C4-2B (cell line): ENCODE measurements at regions not wholly inside any gene's neighbourhood (a gene's known extent, or its start where the extent isn't known, plus 50 kb on each side); places are given as distances from the start of the nearest gene placed in this dataset.

Source experiments
- ZFX ChIP-seq: fragments of 450-650 bp; IDR thresholded peaks from 2 replicates; pipeline ENCODE4 v1.6.1; 2017
- TF ChIP-seq, protein P1 (sequence below): fragments of 450-650 bp; conservative IDR thresholded peaks from 2 replicates; pipeline ENCODE4 v1.5.1; 2017; ENCODE audit warnings: mild to moderate bottlenecking

DNA sequence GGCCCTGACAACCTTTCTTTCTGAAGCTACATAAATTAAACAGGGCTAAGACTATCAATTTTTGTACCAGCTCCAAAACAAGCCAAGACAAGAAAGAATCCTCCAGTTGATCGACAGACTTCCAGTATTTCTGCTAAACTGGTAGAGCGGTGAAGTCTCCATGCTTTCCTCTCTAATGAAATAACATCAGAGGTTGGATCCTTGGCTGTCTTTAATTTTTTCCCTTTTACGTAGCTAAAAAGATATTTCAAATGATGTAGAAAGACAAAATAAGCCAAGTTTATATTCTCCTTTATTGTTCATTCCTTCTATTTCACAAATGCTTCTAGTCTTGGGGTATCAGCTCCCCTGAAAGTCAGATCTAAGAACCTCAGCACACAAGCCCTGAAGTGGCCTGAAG is 434.9 kb downstream of the NFIB start:
- TF ChIP-seq, protein P1, sequence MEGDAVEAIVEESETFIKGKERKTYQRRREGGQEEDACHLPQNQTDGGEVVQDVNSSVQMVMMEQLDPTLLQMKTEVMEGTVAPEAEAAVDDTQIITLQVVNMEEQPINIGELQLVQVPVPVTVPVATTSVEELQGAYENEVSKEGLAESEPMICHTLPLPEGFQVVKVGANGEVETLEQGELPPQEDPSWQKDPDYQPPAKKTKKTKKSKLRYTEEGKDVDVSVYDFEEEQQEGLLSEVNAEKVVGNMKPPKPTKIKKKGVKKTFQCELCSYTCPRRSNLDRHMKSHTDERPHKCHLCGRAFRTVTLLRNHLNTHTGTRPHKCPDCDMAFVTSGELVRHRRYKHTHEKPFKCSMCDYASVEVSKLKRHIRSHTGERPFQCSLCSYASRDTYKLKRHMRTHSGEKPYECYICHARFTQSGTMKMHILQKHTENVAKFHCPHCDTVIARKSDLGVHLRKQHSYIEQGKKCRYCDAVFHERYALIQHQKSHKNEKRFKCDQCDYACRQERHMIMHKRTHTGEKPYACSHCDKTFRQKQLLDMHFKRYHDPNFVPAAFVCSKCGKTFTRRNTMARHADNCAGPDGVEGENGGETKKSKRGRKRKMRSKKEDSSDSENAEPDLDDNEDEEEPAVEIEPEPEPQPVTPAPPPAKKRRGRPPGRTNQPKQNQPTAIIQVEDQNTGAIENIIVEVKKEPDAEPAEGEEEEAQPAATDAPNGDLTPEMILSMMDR = no peak
- no peak for TF ChIP-seq ZFX
